GM21619 (cell line): ENCODE measurements at regions not wholly inside any gene's neighbourhood (a gene's known extent, or its start where the extent isn't known, plus 50 kb on each side); places are given as distances from the start of the nearest gene placed in this dataset.

Experiments used
- ATAC-seq: cut with Tn5 transposase; IDR thresholded peaks from one replicate; pipeline ENCODE4 v1.9.1; 2021; ENCODE audit not compliant: unreplicated experiment

DNA sequence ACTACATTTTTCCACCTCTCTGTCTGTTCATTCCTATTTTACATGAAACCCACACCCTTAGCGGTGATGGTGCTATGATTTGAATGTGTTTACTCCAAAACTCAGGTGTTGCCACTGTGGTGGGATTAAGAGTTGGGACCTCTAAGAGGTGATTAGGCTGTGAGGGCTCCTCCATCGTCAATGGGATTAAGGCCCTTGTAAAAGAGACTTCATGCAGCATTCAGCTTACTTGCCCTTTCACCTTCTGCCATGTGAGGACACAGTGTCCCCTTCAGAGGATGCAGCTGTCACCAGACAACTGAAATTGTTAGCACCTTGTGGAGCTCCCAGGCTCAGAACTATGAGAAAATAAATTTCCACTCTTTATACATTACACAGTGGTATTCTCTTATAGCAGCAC lies 182.2 kb downstream of the NOC3L start:
- no peak for ATAC-seq

DNA sequence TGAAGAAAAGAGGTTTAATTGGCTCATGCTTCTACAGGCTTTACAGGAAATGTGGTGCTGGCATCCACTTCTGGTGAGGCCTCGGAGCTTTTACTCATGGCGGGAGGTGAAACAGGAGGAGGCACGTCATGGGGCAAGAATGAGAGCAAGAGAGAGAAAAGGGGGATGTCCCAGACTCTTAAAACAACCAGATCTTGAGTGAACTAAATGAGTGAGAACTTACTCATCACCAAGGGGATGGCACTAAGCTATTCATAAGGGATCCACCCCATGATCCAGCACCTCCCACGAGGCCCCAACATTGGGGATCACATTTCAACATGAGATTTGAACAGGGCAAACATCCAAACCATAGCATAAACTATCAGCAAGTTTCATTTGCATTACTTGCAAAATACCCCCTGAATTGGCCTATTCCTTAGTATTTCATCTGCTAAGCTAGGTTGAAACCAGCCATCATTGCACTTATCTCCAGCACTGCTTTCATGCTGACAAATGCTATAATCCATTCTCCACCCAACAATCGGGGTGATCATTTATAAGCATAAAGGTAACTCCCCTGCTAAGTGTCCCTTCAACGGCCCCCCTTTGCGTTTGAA lies 179.0 kb downstream of the NOC3L start:
- peak; percentile 58 for ATAC-seq

DNA sequence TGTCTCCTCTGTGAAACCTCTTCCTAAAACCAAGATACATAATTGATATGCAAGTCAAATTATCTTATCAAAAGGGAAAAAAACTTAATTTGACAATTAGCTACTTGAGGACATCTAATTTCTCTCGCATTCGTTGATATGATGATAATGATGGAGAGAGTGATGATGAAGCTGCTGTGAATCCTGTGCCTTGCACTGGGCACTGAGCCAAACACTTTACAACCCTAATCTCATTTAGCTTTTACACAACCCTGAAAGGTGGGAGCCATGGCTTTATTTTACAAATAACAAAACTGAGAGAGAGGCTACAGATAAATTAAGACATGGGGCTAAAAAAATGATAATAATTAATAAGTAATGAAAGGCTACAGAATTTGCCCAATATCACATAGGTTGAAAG lies 176.0 kb downstream of the NOC3L start:
- ATAC-seq, result no peak

DNA sequence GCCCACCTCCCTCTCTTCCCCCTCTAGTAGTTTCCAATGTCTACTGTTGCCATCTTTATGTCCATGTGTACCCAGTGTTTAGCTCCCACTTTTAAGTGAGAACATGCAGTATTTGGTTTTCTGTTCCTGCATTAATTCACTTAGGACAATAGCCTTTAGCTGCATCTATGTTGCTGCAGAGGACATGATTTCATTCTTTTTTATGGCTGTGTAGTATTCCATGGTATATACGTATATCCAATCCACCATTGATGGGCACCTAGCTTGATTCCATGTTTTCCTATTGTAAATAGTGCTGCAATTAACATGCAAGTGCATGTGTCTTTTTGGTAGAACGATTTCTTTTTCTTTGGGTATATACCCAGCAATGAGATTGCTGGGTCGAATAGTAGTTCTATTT lies 170.4 kb downstream of the NOC3L start:
- ATAC-seq, result no peak

DNA sequence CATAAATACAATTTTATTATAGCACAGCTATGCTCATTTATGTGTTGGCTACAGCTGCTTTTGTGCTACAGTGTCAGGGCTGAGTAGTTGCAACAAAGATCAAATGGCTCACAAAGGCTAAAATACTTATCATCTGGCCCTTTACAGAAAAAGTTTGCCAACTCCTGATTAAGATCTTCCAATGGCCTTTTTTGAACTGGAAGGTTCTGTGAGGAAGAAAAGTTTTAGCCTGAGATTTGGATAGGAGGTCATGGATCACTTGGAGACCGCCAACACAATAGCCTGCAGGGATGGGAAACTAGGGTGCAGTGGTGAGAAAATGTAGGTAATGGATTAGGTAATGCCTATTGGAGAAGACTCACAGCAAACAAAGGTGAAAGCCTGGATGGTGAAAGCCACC lies 169.8 kb downstream of the NOC3L start:
- no peak for ATAC-seq

DNA sequence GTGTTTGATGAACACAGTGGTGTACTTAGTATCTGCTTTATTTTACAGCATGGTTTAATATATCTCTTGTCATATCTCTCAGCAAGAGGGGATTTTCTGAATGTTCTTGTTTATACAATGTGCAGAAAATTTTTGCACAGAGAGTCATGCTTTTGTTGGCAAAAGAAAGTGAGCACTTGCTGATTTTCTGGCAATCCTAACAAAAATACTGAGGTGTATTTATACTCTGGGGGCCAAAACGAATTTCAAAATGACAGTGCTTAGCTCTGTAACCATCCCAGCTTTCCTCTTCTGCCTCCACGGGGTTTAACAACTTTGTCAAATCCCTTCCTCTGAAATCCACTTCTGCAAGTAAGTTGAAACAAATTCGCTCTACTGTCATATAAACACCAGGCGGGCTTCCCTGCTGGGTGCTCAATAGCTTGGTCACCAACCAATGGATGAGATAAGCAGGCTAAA lies 169.2 kb downstream of the NOC3L start:
- no peak for ATAC-seq

DNA sequence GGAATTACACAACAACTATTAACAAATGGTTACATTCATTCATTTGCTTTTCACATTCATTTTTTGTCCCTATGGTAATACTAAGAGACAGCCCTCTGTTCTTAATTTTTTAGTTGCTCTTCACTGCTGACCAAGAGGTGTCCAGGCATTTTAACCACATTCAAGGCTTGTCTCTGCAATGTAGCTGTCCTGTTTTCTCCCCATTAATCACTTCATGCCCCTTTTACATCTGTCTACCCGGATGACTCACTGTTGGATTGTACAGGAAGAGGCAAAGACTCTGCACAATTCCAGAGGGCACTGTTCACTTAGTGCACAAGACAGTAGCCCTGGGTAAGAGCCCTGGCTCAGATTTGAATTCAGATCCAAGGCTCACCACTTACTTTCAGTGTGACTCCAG lies 168.5 kb downstream of the NOC3L start:
- no peak for ATAC-seq

DNA sequence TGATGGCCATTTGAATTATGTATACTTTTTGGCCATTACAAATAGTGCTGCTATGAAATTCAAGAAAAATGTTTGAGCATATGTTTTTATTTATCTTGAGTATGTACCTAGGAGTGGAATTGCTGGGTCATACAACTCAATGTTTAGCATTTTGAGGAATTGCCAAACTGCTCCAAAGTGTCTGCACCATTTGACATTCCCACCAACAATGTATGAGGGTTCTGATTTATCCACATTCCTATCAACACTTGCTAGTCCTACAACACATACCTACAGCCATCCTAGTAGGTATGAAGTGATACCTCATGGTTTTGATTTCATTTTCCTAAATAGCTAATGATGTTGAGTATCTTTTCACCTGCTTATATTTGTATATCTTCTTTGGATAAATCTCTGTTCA lies 165.5 kb downstream of the NOC3L start:
- no peak for ATAC-seq

DNA sequence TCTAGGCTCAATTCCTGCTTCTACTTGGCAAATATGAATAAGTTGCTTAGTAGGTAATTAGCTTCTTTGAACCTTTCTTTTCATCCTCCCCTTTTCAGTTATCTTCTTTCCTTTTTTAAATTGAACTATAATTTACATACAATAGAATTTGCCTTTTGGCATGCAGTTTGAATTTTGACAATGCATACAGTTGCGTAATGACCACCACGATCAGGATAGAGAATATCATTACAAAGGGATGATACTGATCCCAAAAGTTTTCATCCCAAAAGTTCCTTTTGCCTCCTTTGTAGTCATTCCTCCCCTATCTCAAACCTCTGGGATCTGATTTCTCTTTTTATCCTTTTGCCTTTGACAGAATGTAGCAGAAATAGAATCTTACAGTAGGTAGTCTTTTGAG lies 164.4 kb downstream of the NOC3L start:
- ATAC-seq, result no peak

DNA sequence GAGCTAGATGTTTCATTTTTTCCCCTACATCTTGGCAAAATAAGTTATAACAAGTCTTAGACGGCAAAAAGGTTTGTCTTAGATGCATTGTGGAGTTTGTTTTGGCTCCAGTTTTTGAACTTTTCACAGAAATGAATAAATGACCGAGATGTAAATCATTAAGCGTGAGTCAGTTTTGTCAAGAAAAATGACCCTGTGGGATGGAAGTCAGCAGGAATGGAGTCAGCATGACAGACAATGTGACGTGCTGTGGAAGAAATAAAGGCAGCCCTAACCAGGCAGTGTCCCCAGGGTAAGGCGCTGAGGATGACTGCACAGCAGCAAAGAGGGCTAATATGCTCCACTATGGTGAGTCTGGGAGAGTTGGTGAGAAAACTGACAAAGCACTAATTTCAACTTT lies 163.2 kb downstream of the NOC3L start:
- ATAC-seq, result no peak

DNA sequence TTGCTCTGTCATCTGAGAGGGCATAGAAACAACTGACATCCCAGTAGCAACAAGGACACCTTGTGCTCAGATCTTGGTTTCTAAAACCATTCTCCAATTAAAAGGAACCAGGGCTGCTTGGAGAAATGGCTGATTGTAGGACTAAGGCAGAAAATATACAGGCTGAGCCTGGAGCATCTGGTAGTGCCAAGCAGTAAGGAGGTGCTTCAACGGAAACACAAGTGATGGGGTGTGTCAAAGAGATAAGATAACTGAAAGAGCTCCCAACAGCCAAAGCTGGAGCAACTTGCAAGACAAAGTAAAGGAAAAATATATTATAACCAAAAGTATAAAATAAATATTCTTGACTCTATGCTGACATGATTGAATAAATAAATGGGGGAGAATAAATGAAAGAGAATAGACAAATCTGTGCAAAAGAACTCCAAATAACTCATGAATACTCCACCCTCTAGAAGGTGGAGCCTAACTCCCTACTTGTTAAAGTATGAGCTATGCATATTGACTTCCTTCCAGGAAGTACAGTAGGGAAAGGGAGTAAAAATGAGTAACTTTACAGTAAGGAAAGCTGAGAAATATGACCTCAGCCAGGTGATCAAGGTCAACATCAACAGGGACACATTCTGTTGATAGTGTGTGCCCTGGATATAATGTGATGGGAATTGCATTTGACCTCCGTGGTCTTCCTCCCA lies 162.4 kb downstream of the NOC3L start:
- ATAC-seq, result no peak

DNA sequence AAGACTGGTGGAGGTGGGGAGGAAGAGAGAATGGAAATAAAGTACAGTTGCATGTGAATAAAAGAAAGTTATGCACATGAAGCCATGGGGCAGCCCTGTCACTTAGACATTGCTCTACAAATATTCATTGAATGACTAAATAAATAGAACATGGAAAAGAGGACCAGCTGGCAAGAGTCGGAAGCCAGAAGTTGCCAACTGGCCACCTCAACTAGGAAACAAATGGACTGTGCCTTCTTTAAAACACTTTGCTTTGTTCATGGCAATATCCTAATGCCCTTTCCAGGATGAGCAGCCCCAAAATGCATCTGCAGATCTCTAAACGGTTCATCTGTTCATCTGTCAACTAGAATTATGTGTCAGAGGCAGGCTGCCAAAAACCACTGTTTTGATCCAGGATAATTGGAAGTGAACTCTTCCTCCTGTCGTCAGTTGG lies 157.3 kb downstream of the NOC3L start:
- ATAC-seq, result no peak

DNA sequence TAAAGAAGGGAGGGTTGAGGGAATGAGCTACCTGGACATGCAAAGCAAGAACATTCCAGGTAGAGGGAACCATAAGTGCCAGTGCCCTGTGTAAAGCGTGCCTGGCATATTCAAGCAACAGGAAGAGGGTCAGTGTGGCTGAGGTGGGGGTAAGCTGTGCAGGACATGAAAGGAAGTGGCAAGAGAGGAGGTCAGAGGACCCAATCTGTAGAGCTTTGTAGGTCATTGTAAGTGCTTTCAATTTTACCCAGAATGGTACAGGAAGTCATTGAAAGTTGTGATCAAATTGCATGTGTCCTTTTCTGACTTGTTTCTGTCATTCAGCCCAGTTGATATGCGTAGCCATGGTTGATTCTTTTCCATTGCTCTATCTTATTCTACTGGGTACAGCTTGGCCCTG lies 156.6 kb downstream of the NOC3L start:
- ATAC-seq, result no peak

DNA sequence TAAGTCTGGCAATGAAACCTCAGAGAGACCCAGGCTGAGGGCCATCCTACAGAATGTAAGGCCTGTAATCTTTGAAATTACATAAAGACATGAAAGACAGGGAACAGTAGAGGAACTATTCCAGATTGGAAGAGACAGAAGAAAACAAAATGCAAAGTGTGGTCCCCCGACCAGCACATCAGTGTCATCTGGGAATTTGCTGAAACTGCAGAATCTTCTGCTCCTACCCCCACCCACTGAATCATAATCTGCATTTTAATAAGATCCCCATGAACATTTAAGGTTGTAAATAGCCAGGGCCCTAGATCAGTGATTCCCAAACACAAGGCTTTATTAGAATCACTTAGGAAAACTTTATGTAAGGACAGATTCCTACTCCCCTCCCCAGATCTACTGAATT lies 154.4 kb downstream of the NOC3L start:
- no peak for ATAC-seq

DNA sequence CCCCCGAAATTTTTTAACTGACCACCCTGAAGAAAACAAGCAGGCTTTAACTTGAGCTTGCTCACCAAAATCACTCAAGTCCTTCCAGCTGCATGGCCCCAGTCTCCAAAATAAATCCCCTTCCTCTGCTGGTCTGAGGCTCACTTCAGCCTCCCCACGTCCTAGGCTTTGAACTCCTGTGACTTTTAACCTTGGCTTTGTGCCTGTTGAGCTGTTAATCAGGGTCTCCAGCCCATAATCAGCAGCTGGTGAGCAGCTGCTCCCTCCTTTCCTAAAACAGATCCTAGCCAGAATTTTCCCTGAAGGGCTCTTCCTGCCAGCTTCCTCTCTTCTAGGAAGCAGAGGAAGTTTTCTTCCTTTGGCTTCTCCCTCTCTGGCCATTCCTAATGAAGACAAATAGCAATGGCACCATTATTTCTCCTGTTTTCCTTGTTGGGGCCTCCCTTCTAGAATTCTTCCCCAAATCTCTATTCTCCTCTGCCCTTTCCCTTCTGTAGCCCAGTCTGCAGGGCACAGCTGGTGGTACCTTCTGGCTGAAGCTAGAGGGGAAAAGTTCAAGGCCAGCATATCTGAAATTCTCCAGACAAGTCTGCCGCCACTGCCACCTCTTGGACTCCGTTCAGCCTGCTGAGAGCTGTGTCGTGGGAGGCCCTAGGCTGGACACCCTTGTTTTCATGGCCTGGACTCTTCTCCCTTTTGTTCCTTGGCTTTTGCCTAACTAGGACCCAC lies 152.1 kb downstream of the NOC3L start:
- no peak for ATAC-seq

DNA sequence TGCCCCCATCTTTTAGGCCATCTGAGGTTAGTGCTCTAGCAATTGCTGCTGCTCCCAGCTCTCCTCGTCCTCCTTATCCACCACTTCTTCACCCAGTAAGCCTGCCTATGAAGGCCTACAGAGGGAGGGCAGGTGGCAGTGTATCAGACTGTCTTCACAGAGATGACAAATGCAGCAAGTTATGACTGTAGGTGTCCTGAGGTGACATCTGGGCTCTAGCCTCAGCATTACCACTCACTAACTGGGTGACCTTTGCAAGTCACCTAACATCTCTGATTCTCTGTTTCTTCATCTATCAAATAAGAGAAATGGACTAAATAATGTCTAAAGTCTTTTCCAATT lies 151.6 kb downstream of the NOC3L start:
- ATAC-seq, result no peak

DNA sequence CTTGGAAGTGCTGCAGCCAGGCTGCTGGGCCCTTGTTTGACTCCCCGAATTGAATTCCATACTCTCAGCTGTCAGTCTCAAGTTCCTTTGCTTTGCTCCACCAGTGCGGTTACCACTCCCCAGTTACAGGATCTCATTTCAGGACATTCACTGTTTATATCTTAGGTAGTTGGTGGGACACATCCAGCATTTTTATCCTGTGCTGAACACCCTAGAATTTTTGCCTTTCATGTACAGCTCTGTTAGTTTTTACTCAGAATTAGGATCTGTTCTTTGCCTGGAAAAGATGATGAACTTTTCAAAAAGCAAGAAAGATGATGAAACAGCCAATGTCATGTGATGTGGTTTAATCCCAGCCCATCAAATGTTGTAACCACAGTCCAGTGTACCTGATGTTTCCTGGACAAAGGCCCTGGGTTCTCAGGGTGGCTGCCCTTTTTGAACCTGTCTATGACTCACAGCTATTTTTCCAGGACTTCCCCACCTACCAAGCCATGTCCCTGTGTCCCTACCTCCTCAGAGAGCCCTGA lies 149.7 kb downstream of the NOC3L start:
- ATAC-seq, result no peak

DNA sequence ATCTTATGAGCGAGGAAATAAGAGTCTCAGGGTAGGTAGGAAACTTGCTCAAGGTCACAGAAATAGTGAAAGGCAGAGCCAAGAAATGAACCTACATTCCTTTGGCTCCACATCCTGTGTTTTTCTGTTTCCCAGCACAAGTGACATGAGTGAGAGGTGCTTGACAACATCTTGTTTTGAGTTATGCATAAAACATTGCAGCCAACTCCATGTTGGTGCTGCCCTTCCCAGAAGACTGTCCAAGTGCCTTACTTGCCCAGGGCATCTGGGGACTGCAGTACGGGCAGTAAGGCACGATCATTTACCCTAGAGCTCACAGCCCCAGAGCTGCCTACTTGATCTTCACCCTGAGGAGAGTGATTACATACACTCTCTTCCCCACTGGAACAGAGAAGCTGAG lies 148.8 kb downstream of the NOC3L start:
- ATAC-seq, result no peak

DNA sequence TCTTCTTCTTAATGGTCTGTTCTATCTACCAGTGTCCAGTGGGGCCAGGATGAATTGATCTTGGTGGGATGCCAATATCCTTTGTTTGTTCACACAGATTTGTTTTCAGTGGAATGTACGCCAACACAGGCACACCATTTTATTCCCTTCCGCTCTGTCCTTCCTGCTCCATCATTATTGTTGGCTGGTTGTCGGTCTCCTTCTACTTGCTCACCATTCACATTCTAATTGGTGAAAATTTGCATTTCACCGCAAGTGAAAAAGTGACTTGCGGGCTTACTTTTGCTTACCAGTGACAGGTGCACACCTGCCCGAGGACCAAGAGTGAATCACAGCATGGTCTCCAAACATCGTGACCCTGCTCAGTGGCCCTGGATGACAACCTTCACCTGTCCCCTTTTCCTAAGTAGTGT lies 148.3 kb downstream of the NOC3L start:
- ATAC-seq, result no peak

DNA sequence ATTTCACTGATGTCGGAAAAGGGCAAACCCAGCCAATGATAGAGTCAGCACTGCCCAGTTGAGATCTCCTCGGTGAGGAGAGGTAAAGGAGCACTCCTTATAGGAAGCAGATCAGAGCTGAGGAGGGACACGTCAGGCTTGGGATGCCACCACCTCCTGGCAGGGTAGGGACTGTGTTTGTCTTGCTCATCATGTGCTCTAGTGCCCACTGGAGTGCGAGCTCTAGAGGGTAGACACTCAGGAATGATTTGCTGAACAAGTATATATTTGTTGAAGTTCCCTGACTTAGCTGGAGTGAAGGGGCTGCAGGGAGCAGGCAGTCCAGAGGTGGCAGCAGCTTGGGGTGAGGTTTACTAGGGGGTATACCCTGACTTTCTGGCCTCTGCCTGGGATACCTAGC lies 146.5 kb downstream of the NOC3L start:
- ATAC-seq, result no peak

DNA sequence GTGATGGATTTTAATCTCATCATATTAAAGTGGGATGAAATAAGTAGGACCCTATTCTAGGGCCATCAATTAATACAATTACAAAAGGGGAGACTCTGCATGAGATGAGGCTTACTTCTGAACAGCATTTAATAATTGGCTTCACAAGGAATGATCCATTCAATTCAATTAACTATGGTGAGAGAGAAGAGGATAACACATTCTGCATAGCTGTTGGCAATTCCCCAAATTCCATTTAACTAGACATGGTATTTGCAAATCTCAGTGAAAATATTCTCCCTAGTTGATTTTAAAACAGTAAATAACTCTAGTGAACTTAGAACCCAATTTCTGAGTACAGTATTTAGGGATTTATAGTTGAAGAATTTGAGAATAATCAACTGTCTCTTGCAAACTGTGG lies 145.3 kb downstream of the NOC3L start:
- ATAC-seq, result no peak

DNA sequence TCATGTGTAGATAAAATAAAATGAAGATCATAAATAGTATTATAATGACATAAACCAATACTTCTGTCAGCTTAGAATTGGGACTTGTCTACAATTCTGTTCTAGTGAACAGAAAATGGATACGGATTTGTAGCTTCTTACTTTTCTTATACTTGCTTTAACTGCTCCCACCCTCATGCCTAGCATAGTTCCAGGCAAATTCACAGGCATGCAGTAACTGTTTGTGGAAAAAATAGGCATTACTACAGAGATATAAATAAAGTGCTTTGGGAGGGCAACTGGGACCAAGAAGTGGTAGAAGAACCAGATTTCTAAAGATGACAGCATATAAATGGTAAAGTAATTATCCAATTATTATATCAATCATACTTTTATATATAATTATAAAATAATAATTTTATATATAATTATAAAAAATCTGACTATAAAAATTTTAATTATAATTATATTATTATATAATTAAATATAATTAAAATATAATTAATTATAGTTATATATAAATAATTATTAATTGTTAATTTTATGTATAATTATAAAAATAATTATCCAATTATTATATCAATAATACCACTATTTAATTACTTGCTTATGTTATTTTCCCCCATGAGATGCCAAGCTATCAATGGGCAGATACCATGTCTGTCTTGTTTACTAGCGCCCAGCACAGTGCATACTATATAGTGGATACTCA lies 144.1 kb downstream of the NOC3L start:
- ATAC-seq, result no peak
